ENCODE measurements at regions not wholly inside any gene's neighbourhood (a gene's known extent, or its start where the extent isn't known, plus 50 kb on each side); places are given as distances from the start of the nearest gene placed in this dataset.
"Not testable (repeated sequence)": the region's sequence is repeated elsewhere in the genome, so short reads cannot be mapped to it uniquely, and the experiment has no call there.

DNA sequence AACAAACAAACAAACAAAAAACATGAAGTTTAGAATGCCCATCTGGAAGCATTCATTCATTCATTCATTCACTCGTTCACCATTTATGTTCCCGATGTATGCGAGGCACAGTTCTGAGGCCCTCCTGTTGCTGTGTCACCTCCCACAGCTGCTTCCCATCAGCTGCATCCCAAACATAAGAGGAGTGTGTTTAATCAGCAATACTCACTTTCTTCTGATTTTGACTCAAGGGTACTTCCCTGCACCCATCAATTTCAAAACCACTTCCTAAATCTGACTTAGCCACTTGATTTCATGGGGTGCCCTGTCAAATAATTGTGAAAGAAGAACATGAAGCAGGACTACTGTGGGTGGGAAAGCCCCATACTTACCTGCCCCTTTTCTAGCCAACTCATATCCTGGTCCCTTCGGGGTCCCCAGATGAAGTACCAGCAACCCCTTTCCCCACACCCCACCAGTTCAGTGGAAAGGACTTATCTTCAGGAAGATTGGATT is 128.0 kb upstream of the IL12B start:
- DNase-seq = no peak

DNA sequence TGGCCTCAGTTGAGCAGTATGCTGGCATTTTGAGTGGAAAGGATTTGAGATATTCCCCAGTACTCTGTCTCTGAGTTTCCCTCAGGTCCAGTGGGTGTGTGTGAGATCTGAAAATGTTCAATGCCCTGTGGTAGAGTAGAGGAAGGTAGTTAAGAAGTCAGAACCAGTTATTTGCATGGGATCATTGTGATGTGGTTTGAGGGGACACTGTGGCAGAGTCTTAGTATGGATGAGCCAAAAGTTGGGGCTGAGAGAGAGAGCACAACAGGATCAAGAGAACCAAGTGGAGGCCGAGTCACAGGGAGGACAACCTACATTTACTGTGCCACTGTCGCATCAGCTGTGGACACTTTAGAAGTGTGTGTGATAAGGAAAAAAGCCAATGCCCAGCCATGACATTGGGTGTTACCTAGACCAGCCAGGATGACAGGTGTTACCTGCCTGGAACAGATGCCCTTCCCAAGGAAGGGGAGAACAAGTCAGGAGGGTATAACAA is 128.9 kb upstream of the IL12B start:
- DNase-seq = no peak

DNA sequence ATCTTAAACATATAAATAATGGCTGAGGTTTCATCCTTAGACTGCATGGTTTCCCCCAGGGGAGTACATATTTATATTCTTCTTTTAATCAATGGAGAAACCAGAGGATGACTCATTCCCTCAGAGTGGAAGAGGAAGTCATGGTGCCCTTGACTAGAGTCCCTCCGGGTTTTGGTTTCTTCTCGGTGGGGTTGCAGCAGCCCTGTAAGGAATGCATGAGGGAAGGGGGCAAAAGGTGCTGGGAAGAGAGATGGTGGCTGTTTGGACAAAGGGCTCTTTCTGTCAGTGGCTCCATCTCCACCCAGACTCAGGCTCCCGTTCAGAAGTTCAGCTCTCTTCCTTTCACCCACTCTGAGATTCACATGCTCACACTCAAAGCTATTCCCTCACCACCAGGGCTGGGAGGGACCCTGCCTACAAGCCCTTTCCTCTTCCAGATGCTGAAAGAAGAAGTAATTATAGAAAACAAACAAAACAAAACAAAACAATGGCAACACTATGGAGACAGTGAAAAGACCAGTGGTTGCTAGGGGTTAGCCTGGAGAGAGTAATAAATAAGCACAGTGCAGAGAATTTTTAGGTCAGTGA is 129.8 kb upstream of the IL12B start:
- DNase-seq = no peak

DNA sequence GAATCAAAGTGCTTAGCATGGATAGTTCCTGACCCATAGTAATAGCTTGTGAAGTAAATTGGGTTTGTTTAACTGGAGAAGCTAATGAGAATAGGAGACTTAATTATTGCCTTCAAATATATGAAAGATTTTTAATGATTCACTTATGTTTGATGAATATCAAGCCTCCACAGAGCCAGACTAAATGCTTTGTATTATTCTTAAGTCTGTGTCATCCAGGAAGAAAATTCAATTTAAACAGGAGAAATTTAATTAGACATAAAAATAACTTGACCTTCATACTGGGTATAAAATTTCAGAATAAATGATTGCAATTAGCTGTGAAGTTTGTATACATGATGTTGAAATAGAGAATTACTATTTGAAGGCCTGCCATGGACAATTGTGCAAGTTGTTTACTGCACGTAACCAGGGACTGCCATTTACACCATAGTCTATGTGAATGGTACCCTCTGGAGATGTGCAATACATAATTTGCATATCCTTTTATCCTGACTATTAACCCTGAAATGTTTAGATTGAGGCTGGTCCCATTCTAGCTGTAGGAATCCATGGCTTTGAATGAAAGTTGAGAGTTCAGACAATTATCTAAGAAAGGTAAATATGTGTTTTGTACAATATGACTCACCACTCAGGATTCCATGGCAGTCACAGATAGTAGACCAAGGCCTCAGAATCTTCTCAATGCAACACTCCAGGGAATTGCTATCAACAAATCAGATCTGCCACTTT is 133.5 kb upstream of the IL12B start:
- DNase-seq = no peak

DNA sequence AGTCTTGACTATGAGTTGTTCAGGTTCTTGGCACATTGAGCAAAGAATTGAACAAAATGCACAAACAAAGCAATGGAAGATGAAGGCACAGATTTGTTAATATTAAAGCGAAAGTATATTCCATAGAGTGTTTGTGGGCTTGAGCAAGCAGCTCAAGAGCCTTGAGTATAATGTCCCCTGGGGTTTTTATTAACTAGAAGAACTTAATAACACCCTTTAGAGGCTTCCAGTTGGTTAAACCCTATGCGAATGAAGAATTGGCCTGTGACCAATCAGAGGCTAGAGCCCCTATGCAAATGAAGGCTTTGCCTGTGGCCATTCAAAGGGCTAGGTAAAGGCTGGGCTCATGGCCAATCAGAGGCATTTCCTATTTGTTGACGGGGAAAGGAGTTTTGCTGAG is 135.3 kb upstream of the IL12B start:
- DNase-seq = no peak

DNA sequence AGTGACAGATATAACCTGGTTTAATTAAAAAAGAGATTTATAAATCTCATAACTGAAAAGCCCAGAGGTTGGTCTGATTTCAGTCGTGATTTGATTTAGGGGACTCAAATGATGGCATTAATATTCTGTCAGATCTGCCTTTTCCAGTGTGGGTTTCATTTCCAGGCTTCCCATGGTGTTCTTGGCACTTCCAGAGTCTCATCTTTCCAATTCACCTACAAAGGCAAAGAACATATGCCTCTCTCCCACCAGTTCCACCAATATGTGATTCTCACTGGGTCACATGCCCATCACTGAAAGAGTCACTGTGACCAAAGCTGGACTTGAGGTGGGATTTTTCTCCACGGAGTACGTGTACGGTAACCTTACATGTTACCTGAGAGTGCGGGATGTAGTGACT is 137.4 kb upstream of the IL12B start:
- no peak for DNase-seq

DNA sequence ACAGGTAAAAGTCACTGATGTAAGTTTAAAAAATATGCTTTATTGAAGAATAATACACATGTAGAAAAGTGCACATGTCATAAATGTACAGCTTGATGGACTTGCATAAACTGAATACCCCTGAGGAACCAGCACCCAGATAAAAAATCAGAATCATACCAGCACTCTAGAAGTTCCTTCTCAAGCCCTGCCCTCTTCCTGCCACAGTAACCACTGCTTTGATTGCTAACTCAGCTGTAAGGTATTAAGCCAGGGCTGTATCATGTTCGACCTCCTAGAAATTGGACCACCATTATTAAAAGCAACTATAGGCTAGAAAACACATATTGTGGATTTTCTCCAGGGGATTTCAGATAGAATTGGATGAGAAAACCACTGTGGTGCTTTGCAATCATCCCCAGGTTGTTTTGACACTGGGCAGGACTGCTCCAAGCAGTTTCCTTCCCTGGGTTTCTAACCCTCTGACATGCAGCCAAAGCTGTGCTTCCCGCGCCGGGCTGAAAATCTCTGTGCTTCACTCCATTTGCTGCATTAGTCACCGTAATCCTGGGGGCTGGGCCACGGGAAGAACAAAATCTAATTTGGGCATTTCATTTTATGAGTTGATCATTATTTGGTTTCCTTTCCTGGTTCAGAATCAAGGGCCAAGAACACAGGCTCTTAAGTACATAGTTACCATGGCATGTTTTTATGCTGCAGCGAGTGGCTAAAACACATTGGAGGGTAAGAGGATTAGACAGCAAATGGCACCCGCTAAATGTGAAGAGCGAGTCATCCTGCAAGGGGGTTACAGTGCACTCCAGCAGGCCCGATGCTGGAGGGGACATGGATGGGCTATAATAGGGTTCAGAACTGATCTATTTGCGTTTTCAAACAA is 139.4 kb upstream of the IL12B start:
- no peak for DNase-seq

DNA sequence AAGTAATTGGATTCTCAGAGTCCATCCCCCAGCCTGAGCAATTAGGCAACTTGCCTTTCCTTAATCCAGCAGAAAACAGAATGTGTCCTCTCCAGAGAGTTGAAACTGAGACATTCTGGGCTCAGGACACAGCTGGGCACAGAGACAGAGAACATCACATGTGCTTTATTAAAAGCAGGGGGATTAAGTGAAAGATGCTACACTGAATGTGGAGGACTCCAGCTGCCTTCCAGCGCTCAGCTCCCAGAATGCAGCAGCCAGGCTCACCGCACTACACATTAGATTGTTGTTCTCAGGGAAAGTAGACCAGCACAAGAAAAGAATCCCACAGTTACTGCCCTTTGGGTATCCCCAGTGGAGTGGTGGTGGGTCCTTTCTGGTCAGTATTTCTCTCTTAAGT is 141.6 kb upstream of the IL12B start:
- DNase-seq = no peak

DNA sequence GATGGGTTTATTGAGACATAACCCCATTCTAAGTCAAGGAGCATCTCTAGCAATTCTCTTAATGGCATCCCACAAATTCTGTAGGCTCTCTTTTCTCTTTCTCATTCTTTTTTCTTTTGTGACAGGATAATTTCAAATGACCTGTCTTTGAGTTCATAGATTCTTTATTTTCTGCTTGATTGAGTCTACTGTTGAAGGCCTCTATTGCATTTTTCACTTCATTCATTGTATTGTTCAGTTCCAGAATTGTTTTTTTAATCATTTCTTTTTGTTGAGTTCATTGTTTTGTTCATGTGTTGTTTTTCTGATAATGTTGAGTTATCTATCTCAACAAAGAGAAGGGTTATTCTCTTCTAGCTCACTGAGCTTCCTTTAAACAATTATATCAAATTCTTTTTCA is 144.7 kb upstream of the IL12B start:
- DNase-seq = no peak

DNA sequence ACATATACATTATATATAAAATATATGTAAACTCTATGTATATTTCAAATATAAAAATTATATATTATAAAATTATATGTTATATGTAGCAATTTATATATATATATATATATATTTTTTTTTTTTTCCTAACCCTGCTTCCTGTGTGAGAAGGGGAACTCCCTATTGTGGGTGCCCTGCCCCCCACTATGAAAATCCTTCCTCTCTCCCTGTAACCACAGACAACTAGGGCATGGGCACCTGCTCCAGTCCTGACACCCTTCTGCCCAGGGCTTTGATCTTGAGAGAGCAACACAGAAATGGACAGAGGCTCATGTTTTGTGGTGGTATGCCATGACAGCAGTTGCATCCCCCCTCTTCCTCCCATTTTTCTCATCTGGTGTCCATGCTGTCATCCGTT is 148.7 kb upstream of the IL12B start:
- peak; percentile 8 for DNase-seq

DNA sequence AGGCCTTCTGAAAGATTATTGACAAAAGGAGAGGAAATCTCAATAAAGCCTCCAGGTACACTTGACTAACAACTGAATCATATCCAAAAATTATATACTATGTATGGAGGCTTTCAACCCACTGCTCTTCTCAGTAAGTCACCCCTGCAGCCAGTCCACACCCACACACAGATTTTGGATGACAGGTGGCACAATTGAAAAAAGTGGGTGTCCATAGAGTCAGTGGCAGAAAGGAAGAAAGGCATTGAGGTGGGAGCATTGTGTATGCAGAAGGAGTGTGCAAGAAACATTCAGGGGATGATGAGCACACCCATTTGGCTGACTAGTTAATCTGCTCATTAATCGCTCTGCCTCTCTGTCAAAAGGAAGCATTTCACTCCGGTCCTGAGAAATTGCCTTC is 150.6 kb upstream of the IL12B start:
- DNase-seq = no peak

DNA sequence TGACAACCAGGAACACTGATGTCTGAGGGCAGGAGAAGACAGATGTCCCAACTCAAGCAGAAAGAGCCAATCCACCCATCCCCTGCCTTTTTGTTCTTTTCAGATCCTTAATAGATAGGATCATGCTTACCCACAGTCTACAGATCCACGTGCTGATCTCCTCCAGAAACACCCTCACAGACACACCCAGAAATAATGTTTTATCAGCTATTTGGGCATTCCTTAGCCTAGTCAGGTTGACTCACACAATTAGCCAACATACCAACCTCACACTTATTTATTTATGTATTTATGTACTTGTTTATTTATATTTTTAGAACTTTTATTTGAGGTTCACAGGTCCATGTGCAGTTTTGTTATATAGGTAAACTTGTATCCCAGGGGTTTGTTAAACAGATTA is 151.5 kb upstream of the IL12B start:
- DNase-seq = no peak

DNA sequence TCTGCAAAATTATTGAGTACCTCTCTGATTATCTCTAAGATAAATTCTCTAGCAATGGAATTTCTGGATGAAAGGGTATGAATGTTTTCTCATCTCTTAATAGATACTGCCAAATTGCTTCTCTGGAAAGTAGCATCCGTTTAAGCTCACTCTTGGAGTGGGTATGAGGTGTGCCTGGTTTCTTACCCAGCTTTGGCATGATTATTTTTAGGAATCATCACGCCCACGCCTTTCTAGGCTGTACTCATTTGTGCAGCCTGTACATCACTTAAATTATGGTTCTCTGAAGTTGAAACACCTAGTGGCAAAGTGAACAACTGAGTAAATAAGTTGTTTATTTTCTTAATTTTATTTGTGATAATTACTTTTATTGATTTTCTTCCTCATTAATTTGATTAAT is 156.5 kb upstream of the IL12B start:
- DNase-seq = no peak

DNA sequence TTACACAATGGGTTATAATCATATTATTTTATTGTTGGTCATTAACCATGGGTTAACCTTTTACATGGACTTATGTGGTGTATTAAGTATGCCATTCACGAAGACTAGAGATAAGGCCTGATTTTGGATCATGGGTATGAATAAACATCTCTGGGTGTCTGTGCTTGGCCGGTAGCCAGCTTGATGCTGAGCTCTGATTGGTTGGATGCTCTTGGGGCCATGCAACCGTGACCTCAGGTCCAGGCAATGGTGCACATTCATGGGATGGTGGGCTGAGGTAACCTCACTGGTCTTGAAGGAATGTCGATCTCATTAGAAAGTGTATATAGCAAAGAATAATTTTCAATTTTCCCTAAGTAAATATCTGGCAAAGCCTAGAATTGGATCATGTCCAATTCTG is 158.2 kb upstream of the IL12B start:
- no peak for DNase-seq

DNA sequence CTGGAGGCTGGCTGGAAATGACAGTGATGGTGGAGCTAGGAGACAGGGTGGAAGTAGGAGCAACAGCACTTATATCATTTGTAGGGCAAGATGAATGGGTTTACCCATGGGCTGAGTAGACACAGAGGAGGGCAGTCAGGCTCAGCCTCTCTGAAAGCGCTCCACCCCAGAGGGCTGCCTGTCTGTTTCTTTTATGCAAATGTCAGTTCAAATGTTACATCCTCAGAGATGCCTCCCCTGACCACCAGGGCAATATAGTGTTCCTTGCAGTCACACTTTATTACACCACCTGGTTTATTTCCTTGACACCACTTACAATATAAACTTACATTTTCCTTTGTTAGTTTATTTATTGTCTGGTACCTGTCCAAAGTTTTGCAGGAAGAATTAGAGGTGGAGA is 159.5 kb upstream of the IL12B start:
- no peak for DNase-seq

DNA sequence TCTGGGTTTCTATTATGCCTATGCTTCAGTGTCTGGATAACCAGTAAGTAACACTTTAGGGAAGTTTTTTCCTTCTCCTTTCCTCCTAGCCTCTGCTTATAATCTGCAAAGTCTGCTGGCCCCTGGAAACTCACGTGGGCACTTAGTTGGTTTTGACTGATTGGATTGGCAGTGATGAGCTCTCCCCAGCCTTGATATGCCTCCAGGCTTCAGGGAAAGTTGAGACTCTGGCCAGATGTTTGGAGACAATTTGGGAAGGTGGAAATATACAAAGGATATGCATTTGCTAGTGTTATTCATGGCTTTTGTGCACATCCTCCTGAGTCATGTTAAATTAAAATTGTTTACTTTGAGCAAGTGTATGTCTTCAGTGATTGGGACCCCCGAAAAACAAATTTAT is 160.2 kb upstream of the IL12B start:
- no peak for DNase-seq

DNA sequence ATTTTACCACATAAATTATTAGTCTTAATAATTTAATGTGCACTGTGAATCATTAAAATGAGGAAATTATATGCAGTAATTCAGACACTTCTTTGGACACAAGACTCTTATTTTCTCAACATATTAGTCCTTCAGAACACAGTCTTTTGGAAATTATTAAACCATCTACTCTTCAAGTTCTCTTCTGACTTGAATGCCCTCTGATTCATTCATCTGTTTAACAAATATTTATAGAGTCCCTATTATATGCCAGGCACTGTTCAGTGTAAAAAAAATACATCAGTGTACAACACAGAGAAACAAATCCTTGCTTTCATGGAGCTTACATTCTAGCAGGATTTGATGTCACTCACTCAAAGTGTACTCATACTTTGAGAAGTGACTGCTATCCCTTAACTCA is 163.4 kb upstream of the IL12B start:
- no peak for DNase-seq

DNA sequence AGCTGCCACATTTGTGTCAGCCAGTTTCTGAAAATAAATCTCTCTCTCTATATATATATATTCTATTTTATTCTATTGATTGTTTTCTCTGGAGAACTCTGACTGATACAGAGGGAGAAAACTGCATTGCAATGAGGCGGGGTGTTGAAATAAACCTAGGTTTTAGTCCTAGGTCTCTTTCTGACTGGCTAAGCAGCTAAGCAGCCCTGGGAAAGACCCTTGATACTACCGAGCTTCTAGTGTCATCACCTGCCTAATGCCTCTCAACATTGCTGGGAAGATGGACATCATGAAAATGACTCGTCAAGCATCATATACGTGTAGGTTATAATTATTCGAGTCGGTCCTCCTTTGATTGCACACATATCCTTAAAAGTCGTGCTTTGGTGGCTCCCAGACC is 166.5 kb upstream of the IL12B start:
- no peak for DNase-seq

DNA sequence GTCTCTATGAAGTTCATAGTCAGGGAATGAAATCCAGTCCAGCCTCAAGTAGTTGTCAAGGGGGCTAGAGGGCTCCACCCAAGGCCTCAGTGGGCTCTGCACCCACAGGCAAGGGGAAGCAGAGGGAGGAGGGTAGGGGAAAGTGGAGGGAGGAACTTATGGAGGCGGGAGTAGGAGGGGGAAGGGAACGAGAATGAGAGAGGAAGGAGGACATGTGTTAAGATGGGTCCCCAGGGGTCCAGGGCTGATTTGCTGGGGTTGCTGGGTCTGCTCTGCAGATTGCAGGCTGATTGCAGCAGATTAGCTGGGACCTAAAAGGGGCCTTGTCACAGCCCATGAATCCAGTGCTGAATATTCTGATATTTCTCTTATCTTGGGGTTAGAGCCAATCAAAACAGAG is 166.9 kb upstream of the IL12B start:
- no peak for DNase-seq

DNA sequence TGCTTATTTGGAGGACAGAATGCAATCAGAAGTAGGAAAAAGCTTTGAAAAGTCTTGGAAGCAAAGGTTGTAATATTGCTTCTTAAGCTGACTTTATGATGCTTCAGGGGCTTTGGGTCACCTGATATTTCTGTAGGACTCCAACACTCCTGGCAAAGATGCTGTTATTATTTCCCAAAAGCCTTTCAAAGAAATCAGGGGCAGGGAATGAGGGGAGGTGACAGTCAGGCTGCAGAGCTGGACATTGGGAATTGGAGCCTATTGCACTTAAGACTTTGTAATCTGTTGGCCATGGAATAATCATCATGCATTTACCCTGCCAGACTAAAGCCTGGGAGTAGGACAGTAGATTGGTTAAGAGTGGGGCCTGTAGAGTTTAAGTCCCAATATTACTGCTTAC is 168.3 kb upstream of the IL12B start:
- DNase-seq = no peak

DNA sequence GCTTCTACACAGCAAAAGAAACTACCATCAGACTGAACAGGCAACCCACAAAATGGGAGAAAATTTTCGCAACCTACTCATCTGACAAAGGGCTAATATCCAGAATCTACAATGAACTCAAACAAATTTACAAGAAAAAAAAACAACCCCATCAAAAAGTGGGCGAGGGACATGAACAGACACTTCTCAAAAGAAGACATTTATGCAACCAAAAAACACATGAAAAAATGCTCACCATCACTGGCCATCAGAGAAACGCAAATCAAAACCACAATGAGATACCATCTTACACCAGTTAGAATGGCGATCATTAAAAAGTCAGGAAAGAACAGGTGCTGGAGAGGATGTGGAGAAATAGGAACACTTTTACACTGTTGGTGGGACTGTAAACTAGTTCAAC is 171.8 kb upstream of the IL12B start:
- not testable (repeated sequence) for DNase-seq

DNA sequence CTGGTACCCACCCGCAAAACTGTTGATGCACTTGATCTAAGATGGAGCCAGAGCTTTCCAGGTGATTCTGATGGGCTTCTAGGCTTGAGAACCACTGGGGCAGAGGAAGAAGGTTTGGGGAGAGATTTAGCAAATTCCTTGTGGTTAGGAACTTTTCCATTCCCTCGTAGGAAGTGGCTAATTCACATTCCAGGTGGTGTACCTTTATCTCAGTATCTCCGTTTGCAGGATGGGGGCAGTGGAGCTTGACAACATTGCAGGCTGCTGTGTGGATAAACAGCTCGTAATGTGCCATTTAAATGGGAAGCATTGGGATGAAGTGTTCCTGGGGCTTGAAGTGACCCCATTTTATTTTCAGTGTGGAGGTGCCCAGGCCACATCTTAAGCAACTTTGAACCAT is 172.9 kb upstream of the IL12B start:
- no peak for DNase-seq

DNA sequence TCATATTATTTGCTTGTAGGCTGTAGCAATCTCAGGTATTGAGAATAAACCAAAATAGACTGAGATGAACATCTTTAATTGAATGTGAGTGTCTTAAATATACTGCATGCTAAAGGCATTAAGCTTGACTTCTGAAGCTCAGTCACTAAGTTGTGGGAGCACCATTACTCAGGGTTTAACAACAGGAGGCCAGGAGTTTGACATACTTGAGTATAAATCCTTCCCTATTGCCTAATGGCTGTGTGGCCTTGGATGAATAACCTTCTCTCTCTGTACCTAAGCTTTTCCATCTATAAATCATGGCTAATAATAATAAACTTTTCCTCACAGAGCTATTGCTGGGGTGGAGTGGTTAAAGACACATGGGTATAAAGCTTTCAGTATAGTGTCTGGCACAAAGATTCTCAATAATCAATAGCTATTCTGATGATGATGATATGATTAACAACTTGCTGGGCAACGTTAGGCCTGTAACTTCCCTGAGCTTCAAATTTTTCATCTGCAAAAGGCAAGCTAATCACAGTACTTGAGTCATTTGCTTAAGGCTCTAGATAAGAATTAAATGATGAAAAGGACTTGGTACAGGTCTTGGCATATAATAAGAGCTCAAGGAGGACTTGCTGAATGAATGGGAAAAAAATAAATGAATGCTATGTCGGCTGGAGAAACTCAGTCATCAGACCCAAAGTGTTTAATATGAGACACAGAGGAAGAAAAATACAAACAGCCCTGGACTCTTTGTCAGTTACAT is 174.0 kb upstream of the IL12B start:
- DNase-seq = no peak

Measured in RPMI8226 (cell line).